Kidney epithelial cell (primary cell): ENCODE measurements at regions not wholly inside any gene's neighbourhood (a gene's known extent, or its start where the extent isn't known, plus 50 kb on each side); places are given as distances from the start of the nearest gene placed in this dataset.

ENCODE experiments used
- DNase-seq: peaks from one replicate; pipeline ENCODE4 v3.0.0-alpha.2; 2010; ENCODE audit warnings: low read depth
- H3K27me3 ChIP-seq: 2 replicates; pipeline ENCODE4 v1.6.0; 2011; ENCODE audit warnings: low read length; ENCODE audit not compliant: control insufficient read depth, insufficient read depth
- H3K36me3 ChIP-seq: 2 replicates; pipeline ENCODE4 v1.5.1; 2011; ENCODE audit warnings: low read length; ENCODE audit not compliant: control insufficient read depth, insufficient read depth
- H3K4me3 ChIP-seq: 2 replicates; pipeline ENCODE4 v1.5.1; 2011; ENCODE audit warnings: low read depth, mild to moderate bottlenecking, control low read depth, low read length
- TF ChIP-seq, protein P1 (sequence below): IDR thresholded peaks from 2 replicates; pipeline ENCODE4 v1.5.1; 2011; ENCODE audit warnings: mild to moderate bottlenecking, moderate library complexity, low read length, control low read depth, inconsistent platforms; ENCODE audit not compliant: insufficient read depth, poor library complexity, severe bottlenecking

DNA sequence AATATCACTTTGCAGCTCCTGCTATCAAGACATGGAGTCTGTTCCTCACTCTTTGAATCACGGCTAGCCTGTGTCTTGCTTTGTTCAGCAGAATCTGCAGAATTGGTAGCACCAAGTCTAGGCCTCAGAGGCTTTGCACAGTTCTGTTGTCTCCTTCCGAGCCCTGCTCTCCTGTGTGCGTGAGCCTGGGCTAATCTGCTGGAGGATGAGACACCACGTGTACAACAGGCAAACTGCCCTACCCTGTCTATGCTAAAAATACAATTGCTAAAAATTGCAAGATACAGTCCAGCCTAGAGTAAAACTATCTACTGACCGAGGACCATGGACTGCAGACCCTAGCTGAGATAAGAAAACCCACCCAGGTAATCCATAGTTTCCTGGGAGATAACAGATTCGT, 484.7 kb downstream of the NPIPA7 start:
- no peaks in the 10 kb centered on the region for H3K36me3 ChIP-seq
- TF ChIP-seq, protein P1, sequence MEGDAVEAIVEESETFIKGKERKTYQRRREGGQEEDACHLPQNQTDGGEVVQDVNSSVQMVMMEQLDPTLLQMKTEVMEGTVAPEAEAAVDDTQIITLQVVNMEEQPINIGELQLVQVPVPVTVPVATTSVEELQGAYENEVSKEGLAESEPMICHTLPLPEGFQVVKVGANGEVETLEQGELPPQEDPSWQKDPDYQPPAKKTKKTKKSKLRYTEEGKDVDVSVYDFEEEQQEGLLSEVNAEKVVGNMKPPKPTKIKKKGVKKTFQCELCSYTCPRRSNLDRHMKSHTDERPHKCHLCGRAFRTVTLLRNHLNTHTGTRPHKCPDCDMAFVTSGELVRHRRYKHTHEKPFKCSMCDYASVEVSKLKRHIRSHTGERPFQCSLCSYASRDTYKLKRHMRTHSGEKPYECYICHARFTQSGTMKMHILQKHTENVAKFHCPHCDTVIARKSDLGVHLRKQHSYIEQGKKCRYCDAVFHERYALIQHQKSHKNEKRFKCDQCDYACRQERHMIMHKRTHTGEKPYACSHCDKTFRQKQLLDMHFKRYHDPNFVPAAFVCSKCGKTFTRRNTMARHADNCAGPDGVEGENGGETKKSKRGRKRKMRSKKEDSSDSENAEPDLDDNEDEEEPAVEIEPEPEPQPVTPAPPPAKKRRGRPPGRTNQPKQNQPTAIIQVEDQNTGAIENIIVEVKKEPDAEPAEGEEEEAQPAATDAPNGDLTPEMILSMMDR: no peak
- H3K27me3 ChIP-seq: no peaks in the 10 kb centered on the region
- H3K4me3 ChIP-seq: no peak overlapping the region
- DNase-seq: no peak

DNA sequence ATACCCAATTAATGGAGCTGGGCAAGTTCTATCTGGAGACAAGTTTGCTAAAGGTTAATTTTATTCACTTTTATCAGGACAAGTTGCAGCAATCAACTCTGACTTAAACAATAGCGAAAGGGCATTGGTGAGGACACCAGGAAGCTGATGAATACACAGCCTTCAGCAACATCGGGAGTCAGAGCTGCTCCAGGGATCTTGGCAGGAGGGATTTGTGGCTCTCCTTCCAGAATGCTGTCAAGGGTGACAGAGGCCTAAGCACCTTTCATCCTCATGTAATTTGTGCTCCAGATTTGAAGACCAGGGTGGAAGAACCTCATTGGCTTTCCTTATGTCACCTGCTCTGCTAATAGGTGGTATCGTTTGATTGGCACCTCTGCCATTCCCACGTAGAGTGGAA, 485.6 kb downstream of the NPIPA7 start:
- H3K4me3 ChIP-seq: no peak overlapping the region
- H3K27me3 ChIP-seq: no peaks in the 10 kb centered on the region
- DNase-seq: no peak
- no peaks in the 10 kb centered on the region for H3K36me3 ChIP-seq
- TF ChIP-seq, protein P1: no peak

DNA sequence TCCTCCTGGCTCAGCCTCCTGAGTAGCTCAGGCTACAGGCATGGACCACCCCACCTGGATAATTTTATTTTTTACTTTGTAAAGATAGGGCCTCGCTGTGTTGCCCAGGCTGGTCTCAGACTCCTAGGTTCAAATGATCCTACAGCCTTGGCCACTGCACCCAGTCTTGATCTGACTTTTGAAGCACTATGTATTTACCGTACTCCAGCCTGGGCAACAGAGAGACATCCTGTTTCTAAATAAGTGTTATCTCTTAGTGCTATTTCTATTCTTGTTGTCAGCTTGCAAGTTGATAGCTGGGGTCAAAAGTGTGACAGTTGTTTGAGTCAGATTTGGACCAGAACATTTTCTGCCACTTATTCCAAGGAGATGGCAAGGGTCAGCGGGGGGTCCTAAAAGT, 486.4 kb downstream of the NPIPA7 start:
- no peak overlapping the region for H3K4me3 ChIP-seq
- DNase-seq: no peak
- H3K36me3 ChIP-seq: no peaks in the 10 kb centered on the region
- H3K27me3 ChIP-seq: no peaks in the 10 kb centered on the region
- TF ChIP-seq, protein P1: no peak

GRCh38 chr16:16867973-16868372, 489.0 kb downstream of the NPIPA7 start:
- no peak for DNase-seq

GRCh38 chr16:16868727-16869126, 489.8 kb downstream of the NPIPA7 start:
- no peak for DNase-seq
- no peaks in the 10 kb centered on the region for H3K27me3 ChIP-seq
- no peaks in the 10 kb centered on the region for H3K36me3 ChIP-seq
- no peak overlapping the region for H3K4me3 ChIP-seq
- TF ChIP-seq, protein P1: no peak

More at GRCh38 chr16:16867973-16868372, 489.0 kb downstream of the NPIPA7 start:
- Histone ChIP-seq H3K4me3 (no peak overlapping the region), H3K36me3 (no peaks in the 10 kb centered on the region), H3K27me3 (no peaks in the 10 kb centered on the region)
- TF ChIP-seq, protein P1: no peak

DNA sequence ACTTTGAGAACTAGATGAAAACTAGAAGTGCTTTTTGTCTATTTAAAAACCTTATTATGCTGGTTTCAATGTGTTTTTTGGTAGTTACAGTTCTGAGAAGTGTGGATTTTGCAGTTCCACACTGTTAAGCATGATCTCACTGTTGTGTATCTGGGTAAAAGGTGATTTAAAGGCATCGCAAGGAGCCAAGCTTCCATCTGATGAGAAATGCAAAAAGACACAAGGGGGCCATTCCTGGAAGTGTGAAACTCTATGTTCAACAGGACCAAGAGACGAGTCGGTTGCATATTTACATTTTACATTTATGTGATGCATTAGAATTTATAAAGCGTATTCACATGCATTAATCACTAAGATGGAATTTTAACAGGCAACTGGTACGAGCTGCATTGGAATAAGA, 490.8 kb downstream of the NPIPA7 start:
- TF ChIP-seq, protein P1: no peak
- no peak for DNase-seq
- no peak overlapping the region for H3K4me3 ChIP-seq
- H3K36me3 ChIP-seq: no peaks in the 10 kb centered on the region
- no peaks in the 10 kb centered on the region for H3K27me3 ChIP-seq
